OCI-LY1 (cell line): ENCODE measurements at regions not wholly inside any gene's neighbourhood (a gene's known extent, or its start where the extent isn't known, plus 50 kb on each side); places are given as distances from the start of the nearest gene placed in this dataset.

Source experiments
- H2AFZ ChIP-seq: fragments of 200-600 bp; sonication (generic), shearing (Covaris generic); 2 replicates; pipeline ENCODE4 v1.6.0; 2014; ENCODE audit warnings: antibody characterized with exemption, mild to moderate bottlenecking, low read length
- H3F3A ChIP-seq: fragments of 200-600 bp; sonication (generic), shearing (Covaris generic); 2 replicates; pipeline ENCODE4 v1.6.0; 2014; ENCODE audit warnings: mild to moderate bottlenecking, antibody characterized with exemption, low read length, moderate library complexity; ENCODE audit not compliant: insufficient read depth
- H3K27ac ChIP-seq: fragments of 200-600 bp; sonication (generic); 2 replicates; pipeline ENCODE4 v1.5.1; 2014; ENCODE audit warnings: low read length, mixed run types, mild to moderate bottlenecking, low read depth; ENCODE audit not compliant: poor library complexity, severe bottlenecking
- H3K27me3 ChIP-seq: fragments of 200-600 bp; sonication (generic); 2 replicates; pipeline ENCODE4 v1.6.0; 2014; ENCODE audit warnings: antibody characterized with exemption, mild to moderate bottlenecking, low read length, moderate library complexity; ENCODE audit not compliant: insufficient read depth
- H3K36me3 ChIP-seq: fragments of 200-600 bp; sonication (generic); 2 replicates; pipeline ENCODE4 v1.6.1; 2014; ENCODE audit warnings: mild to moderate bottlenecking, antibody characterized with exemption, low read length, moderate library complexity, mixed read lengths; ENCODE audit not compliant: insufficient read depth
- H3K4me1 ChIP-seq: fragments of 200-600 bp; sonication (generic); 2 replicates; pipeline ENCODE4 v1.5.1; 2014; ENCODE audit warnings: mild to moderate bottlenecking, low read length, moderate library complexity; ENCODE audit not compliant: insufficient read depth, severe bottlenecking
- H3K4me2 ChIP-seq: fragments of 200-600 bp; sonication (generic), shearing (Covaris generic); 2 replicates; pipeline ENCODE4 v1.6.1; 2014; ENCODE audit warnings: low read length
- H3K4me3 ChIP-seq: fragments of 200-600 bp; sonication (generic); 2 replicates; pipeline ENCODE4 v1.5.1; 2014; ENCODE audit warnings: low read length, low read depth, mild to moderate bottlenecking, mixed read lengths; ENCODE audit not compliant: poor library complexity, severe bottlenecking
- H3K79me2 ChIP-seq: fragments of 200-600 bp; shearing (Covaris generic); 2 replicates; pipeline ENCODE4 v1.6.1; 2016; ENCODE audit warnings: mixed run types, low read length, mixed read lengths; ENCODE audit not compliant: insufficient read depth
- H3K9ac ChIP-seq: fragments of 200-600 bp; sonication (generic), shearing (Covaris generic); 2 replicates; pipeline ENCODE4 v1.6.1; 2014; ENCODE audit warnings: mild to moderate bottlenecking, low read length, mixed read lengths
- H3K9me2 ChIP-seq: fragments of 200-600 bp; sonication (generic), shearing (Covaris generic); 2 replicates; pipeline ENCODE4 v1.6.1; 2014; ENCODE audit warnings: low read depth, mild to moderate bottlenecking, low read length, mixed read lengths
- H3K9me3 ChIP-seq: fragments of 200-600 bp; shearing (Covaris generic); 2 replicates; pipeline ENCODE4 v1.6.1; 2014; ENCODE audit warnings: low read length, mixed read lengths
- H4K20me1 ChIP-seq: fragments of 200-600 bp; sonication (generic), shearing (Covaris generic); 2 replicates; pipeline ENCODE4 v1.6.0; 2016; ENCODE audit warnings: mild to moderate bottlenecking, low read length; ENCODE audit not compliant: insufficient read depth
- CTCF ChIP-seq: fragments of 200-600 bp; sonication (generic), shearing (Covaris generic); IDR thresholded peaks from 2 replicates; pipeline ENCODE4 v1.5.1; 2017; ENCODE audit warnings: mild to moderate bottlenecking, antibody characterized with exemption, low read length, moderate library complexity, mixed read lengths
- EZH2 ChIP-seq: fragments of 200-600 bp; sonication (generic), shearing (Covaris generic); IDR thresholded peaks from 2 replicates; pipeline ENCODE4 v1.8.0; 2017; ENCODE audit warnings: borderline replicate concordance, mixed run types, mild to moderate bottlenecking, antibody characterized with exemption, low read length, moderate library complexity, mixed read lengths

- no peak overlapping the region for H3K9ac ChIP-seq
- H3K36me3 ChIP-seq: no peaks in the 10 kb centered on the region
- no peak overlapping the region for H3K4me2 ChIP-seq
- no peaks in the 10 kb centered on the region for H3F3A ChIP-seq
- H3K79me2 ChIP-seq: no peaks in the 10 kb centered on the region
- no peaks in the 10 kb centered on the region for H3K27me3 ChIP-seq
- no peak overlapping the region for H2AFZ ChIP-seq
- H4K20me1 ChIP-seq: no peaks in the 10 kb centered on the region
- TF ChIP-seq EZH2 (no peak), CTCF (peak; percentile 8; the same call in 1 of the 2 replicates)
- H3K9me2 ChIP-seq: no peaks in the 10 kb centered on the region
- H3K4me1 ChIP-seq: no peaks in the 10 kb centered on the region
- H3K9me3 ChIP-seq: no peaks in the 10 kb centered on the region
- H3K4me3 ChIP-seq: no peak overlapping the region
- no peak overlapping the region for H3K27ac ChIP-seq
Observed at GRCh38 chr10:111990734-111991133, 192.8 kb downstream of the GPAM start.

- no peaks in the 10 kb centered on the region for H4K20me1 ChIP-seq
- no peaks in the 10 kb centered on the region for H3K4me1 ChIP-seq
- no peaks in the 10 kb centered on the region for H3F3A ChIP-seq
- H3K4me2 ChIP-seq: no peak overlapping the region
- no peaks in the 10 kb centered on the region for H3K27me3 ChIP-seq
- H3K9me3 ChIP-seq: no peaks in the 10 kb centered on the region
- H3K79me2 ChIP-seq: no peaks in the 10 kb centered on the region
- H3K36me3 ChIP-seq: no peaks in the 10 kb centered on the region
- no peak for TF ChIP-seq CTCF
- no peak overlapping the region for H3K4me3 ChIP-seq
- H3K27ac ChIP-seq: no peak overlapping the region
- H3K9me2 ChIP-seq: no peaks in the 10 kb centered on the region
- no peak overlapping the region for H2AFZ ChIP-seq
- H3K9ac ChIP-seq: no peak overlapping the region
Observed at GRCh38 chr10:111993321-111993720, 190.2 kb downstream of the GPAM start.

GRCh38 chr10:111993872-111994426, 189.6 kb downstream of the GPAM start:
- Histone ChIP-seq H3K27ac (no peak overlapping the region), H3F3A (no peaks in the 10 kb centered on the region), H3K9me2 (no peaks in the 10 kb centered on the region), H4K20me1 (no peaks in the 10 kb centered on the region), H3K4me1 (no peaks in the 10 kb centered on the region), H3K4me2 (no peak overlapping the region), H3K36me3 (no peaks in the 10 kb centered on the region), H3K79me2 (no peaks in the 10 kb centered on the region), H3K27me3 (no peaks in the 10 kb centered on the region), H3K4me3 (no peak overlapping the region), H2AFZ (no peak overlapping the region), H3K9ac (no peak overlapping the region), H3K9me3 (no peaks in the 10 kb centered on the region)
- no peak for TF ChIP-seq EZH2
- no peak for TF ChIP-seq CTCF
